MM.1S (cell line): ENCODE measurements at regions not wholly inside any gene's neighbourhood (a gene's known extent, or its start where the extent isn't known, plus 50 kb on each side); places are given as distances from the start of the nearest gene placed in this dataset.

Experiments
- DNase-seq: peaks from one replicate; pipeline ENCODE4 v3.0.0-alpha.2; 2015
- H2AFZ ChIP-seq: fragments of 300-600 bp; sonication (generic); 2 replicates; pipeline ENCODE4 v1.6.0; 2016; ENCODE audit warnings: antibody characterized with exemption, low read length
- H3F3A ChIP-seq: fragments of 300-600 bp; sonication (generic); 2 replicates; pipeline ENCODE4 v1.6.1; 2016; ENCODE audit warnings: mild to moderate bottlenecking, antibody characterized with exemption, low read length, moderate library complexity, mixed read lengths; ENCODE audit not compliant: insufficient read depth
- H3K27ac ChIP-seq: fragments of 300-600 bp; sonication (generic); 2 replicates; pipeline ENCODE4 v1.5.1; 2016; ENCODE audit warnings: mild to moderate bottlenecking, low read length
- H3K27me3 ChIP-seq: fragments of 300-600 bp; sonication (generic); replicated peaks from 2 replicates; pipeline ENCODE4 v1.6.0; 2016; ENCODE audit warnings: low read length; ENCODE audit not compliant: insufficient read depth
- H3K36me3 ChIP-seq: fragments of 300-600 bp; sonication (generic); replicated peaks from 2 replicates; pipeline ENCODE4 v1.6.1; 2016; ENCODE audit warnings: mild to moderate bottlenecking, low read length, mixed read lengths; ENCODE audit not compliant: insufficient read depth
- H3K4me1 ChIP-seq: fragments of 300-600 bp; sonication (generic); 2 replicates; pipeline ENCODE4 v1.6.1; 2016; ENCODE audit warnings: low read length, mixed read lengths
- H3K4me2 ChIP-seq: fragments of 300-600 bp; sonication (generic); 2 replicates; pipeline ENCODE4 v1.6.0; 2016; ENCODE audit warnings: low read depth, low read length
- H3K4me3 ChIP-seq: fragments of 300-600 bp; sonication (generic); 2 replicates; pipeline ENCODE4 v1.5.1; 2016; ENCODE audit warnings: low read length, mixed read lengths
- H3K79me2 ChIP-seq: fragments of 300-600 bp; sonication (generic); 2 replicates; pipeline ENCODE4 v1.6.1; 2016; ENCODE audit warnings: mixed run types, low read length, mixed read lengths
- H3K9ac ChIP-seq: fragments of 300-600 bp; sonication (generic); 2 replicates; pipeline ENCODE4 v1.6.1; 2016; ENCODE audit warnings: low read length, mixed read lengths
- H3K9me2 ChIP-seq: fragments of 300-600 bp; sonication (generic); replicated peaks from 2 replicates; pipeline ENCODE4 v1.6.1; 2016; ENCODE audit warnings: mild to moderate bottlenecking, low read length, mixed read lengths; ENCODE audit not compliant: insufficient read depth
- H3K9me3 ChIP-seq: fragments of 300-600 bp; sonication (generic); replicated peaks from 2 replicates; pipeline ENCODE4 v1.6.1; 2016; ENCODE audit warnings: mild to moderate bottlenecking, low read length, mixed read lengths; ENCODE audit not compliant: insufficient read depth
- H4K20me1 ChIP-seq: fragments of 300-600 bp; sonication (generic); 2 replicates; pipeline ENCODE4 v1.6.1; 2016; ENCODE audit warnings: mild to moderate bottlenecking, low read length, moderate library complexity, mixed read lengths; ENCODE audit not compliant: insufficient read depth
- EZH2 ChIP-seq: fragments of 300-600 bp; sonication (generic); optimal IDR thresholded peaks from 2 replicates; pipeline ENCODE3; 2017; ENCODE audit warnings: low read depth, mild to moderate bottlenecking, antibody characterized with exemption, low read length, mixed read lengths
- EZH2phosphoT487 ChIP-seq: fragments of 300-600 bp; sonication (generic); IDR thresholded peaks from 2 replicates; pipeline ENCODE4 v1.6.1; 2018; ENCODE audit warnings: antibody characterized with exemption, low read length
- TF ChIP-seq, protein P1 (sequence below): fragments of 300-600 bp; sonication (generic); IDR thresholded peaks from 2 replicates; pipeline ENCODE4 v1.5.1; 2016; ENCODE audit warnings: antibody characterized with exemption, low read length, mixed read lengths

DNA sequence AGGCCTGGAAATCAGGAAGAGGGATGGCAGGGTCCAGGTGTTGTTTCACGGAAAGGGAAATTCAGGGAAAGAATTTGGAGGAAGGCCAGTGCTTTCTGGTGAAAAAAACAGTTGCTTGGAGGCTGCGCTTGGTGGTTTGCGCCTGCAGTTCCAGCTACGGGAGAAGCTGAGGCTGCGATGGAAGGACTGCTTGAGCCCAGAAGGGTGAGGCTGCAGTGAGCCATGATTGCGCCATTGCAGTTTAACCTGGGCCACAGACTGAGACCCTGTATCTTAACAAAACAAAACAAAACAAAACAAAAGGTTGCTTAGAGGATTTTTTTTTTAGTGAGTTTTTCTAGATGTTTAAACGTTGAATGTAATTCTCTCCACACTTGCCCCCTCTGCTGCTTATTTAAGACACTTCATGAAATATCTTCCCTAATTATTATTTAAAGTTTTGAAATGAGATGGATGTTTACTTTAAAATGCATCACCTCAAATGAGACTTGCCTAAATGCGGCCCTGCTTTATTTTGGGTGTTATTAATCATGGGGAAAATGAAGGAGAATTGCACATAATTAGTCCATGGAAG, 75.4 kb upstream of the TRPC4 start:
- Histone ChIP-seq H2AFZ (no peak overlapping the region), H3K9me2 (no peaks in the 10 kb centered on the region), H3F3A (no peaks in the 10 kb centered on the region), H3K27me3 (no peaks in the 10 kb centered on the region), H3K79me2 (no peaks in the 10 kb centered on the region), H3K9me3 (no peaks in the 10 kb centered on the region), H3K4me1 (no peaks in the 10 kb centered on the region), H3K36me3 (no peaks in the 10 kb centered on the region), H3K4me2 (no peak overlapping the region), H3K4me3 (no peak overlapping the region), H4K20me1 (no peaks in the 10 kb centered on the region), H3K9ac (no peak overlapping the region), H3K27ac (no peak overlapping the region)
- no peak for TF ChIP-seq EZH2phosphoT487
- TF ChIP-seq, protein P1, sequence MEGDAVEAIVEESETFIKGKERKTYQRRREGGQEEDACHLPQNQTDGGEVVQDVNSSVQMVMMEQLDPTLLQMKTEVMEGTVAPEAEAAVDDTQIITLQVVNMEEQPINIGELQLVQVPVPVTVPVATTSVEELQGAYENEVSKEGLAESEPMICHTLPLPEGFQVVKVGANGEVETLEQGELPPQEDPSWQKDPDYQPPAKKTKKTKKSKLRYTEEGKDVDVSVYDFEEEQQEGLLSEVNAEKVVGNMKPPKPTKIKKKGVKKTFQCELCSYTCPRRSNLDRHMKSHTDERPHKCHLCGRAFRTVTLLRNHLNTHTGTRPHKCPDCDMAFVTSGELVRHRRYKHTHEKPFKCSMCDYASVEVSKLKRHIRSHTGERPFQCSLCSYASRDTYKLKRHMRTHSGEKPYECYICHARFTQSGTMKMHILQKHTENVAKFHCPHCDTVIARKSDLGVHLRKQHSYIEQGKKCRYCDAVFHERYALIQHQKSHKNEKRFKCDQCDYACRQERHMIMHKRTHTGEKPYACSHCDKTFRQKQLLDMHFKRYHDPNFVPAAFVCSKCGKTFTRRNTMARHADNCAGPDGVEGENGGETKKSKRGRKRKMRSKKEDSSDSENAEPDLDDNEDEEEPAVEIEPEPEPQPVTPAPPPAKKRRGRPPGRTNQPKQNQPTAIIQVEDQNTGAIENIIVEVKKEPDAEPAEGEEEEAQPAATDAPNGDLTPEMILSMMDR, result no peak
- no peak for TF ChIP-seq EZH2
- DNase-seq, result no peak

DNA sequence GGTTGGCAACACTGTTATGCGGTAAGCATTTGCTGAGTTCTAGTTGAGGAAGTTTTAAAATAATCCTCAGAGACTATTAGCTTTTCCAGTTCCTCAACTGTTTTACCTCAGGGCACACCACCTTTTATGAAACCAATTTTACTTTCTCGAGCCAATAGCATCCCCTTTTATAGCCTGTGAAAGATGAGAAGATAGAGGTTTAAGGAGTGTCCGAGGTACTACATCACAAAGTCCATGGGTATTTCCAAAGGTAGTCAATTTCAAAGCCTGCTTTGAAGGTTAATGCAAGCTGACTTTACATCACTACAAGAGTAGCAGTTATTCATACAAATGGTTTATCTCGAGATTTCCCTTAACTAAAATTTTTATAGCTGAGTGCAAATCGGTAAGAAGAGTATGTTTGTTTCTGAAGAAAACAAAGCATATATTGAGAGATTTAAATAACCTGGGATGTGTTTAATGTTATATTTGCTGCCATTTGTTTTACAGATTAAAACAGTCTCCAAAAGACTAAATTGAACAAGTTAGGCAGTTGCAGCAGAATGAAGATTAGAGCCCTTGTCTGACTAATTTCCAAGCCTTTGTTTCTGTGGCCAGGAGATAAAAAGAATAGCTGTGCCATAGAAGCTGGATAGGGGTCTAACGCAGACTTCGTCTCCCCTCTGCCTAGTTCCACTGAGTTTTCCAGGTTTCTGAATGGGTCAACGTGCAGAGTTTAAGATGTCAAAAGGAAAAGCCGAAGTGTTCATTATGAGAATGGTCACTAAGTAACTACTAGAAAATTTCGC, 74.7 kb upstream of the TRPC4 start:
- Histone ChIP-seq H4K20me1 (no peaks in the 10 kb centered on the region), H3K9me3 (no peaks in the 10 kb centered on the region), H3K36me3 (no peaks in the 10 kb centered on the region), H3K79me2 (no peaks in the 10 kb centered on the region), H3K9me2 (no peaks in the 10 kb centered on the region), H3K27me3 (no peaks in the 10 kb centered on the region), H3K4me1 (no peaks in the 10 kb centered on the region), H3K4me2 (no peak overlapping the region), H3K27ac (no peak overlapping the region), H2AFZ (no peak overlapping the region), H3K9ac (no peak overlapping the region), H3F3A (no peaks in the 10 kb centered on the region), H3K4me3 (no peak overlapping the region)
- TF ChIP-seq, protein P1, result no peak
- TF ChIP-seq EZH2phosphoT487 (no peak), EZH2 (no peak)
- no peak for DNase-seq

DNA sequence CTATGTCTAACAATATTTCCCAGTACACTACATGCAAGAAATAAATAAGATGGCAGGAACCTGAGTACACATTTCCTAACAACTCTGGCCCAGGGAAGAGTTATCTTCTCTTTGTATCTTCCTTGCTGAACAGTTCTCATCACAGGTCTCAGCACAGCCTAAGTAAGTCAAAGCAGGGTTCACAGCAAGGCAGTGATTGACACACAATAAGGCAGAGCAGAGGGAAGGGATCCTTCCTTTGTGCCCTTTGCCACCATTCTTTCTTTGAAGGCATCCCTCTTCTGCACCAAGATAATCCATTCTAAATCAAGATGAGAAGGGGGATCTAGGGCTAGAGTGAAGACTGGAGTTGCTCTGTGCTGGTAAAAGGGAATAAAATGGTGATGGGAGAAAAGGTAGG, 73.4 kb upstream of the TRPC4 start:
- Histone ChIP-seq H3K27ac (no peak overlapping the region), H4K20me1 (no peaks in the 10 kb centered on the region), H3K4me3 (no peak overlapping the region), H3K9me3 (no peaks in the 10 kb centered on the region), H3K4me2 (no peak overlapping the region), H2AFZ (no peak overlapping the region), H3K9me2 (no peaks in the 10 kb centered on the region), H3K4me1 (no peaks in the 10 kb centered on the region), H3K27me3 (no peaks in the 10 kb centered on the region), H3K9ac (no peak overlapping the region), H3F3A (no peaks in the 10 kb centered on the region), H3K79me2 (no peaks in the 10 kb centered on the region), H3K36me3 (no peaks in the 10 kb centered on the region)
- TF ChIP-seq EZH2phosphoT487 (no peak), EZH2 (no peak)
- TF ChIP-seq, protein P1, result no peak
- no peak for DNase-seq
